Skeletal muscle tissue (tissue), 3 donors: ENCODE measurements at regions not wholly inside any gene's neighbourhood (a gene's known extent, or its start where the extent isn't known, plus 50 kb on each side); places are given as distances from the start of the nearest gene placed in this dataset.
A peak's percentile ranks its signal among the peaks of the same experiment; 100 is the strongest.

Experiments
- H3K27ac ChIP-seq: one replicate; pipeline ENCODE4 v1.7.0; 2013; ENCODE audit warnings: mild to moderate bottlenecking, low read depth, low read length, inconsistent platforms
- H3K27me3 ChIP-seq, 3 donors: one replicate each; pipeline ENCODE4 v1.7.0; 2013; ENCODE audit warnings: low read length in 3 of 3; ENCODE audit not compliant: control insufficient read depth in 3 of 3, insufficient read depth in 3 of 3
- H3K36me3 ChIP-seq, 3 donors: one replicate each; pipeline ENCODE4 v1.7.0; 2013; ENCODE audit warnings: low read length in 3 of 3; ENCODE audit not compliant: control insufficient read depth in 3 of 3, insufficient read depth in 3 of 3
- H3K4me1 ChIP-seq, 3 donors: one replicate each; pipeline ENCODE4 v1.7.0; 2013; ENCODE audit warnings: low read length in 3 of 3, mild to moderate bottlenecking in 3 of 3; ENCODE audit not compliant: control insufficient read depth in 3 of 3, insufficient read depth in 3 of 3
- H3K4me3 ChIP-seq, 3 donors: one replicate each; pipeline ENCODE4 v1.7.0; 2013; ENCODE audit warnings: low read length in 3 of 3
- H3K9ac ChIP-seq, 3 donors: one replicate each; pipeline ENCODE4 v1.7.0; 2013; ENCODE audit warnings: low read length in 3 of 3, mild to moderate bottlenecking in 3 of 3, moderate library complexity in 2 of 3, low read depth in 1 of 3
- H3K9me3 ChIP-seq, 3 donors: one replicate each; pipeline ENCODE4 v1.7.0; 2013; ENCODE audit warnings: low read length in 3 of 3; ENCODE audit not compliant: control insufficient read depth in 3 of 3
- donor health status: Osteomylitis.

DNA sequence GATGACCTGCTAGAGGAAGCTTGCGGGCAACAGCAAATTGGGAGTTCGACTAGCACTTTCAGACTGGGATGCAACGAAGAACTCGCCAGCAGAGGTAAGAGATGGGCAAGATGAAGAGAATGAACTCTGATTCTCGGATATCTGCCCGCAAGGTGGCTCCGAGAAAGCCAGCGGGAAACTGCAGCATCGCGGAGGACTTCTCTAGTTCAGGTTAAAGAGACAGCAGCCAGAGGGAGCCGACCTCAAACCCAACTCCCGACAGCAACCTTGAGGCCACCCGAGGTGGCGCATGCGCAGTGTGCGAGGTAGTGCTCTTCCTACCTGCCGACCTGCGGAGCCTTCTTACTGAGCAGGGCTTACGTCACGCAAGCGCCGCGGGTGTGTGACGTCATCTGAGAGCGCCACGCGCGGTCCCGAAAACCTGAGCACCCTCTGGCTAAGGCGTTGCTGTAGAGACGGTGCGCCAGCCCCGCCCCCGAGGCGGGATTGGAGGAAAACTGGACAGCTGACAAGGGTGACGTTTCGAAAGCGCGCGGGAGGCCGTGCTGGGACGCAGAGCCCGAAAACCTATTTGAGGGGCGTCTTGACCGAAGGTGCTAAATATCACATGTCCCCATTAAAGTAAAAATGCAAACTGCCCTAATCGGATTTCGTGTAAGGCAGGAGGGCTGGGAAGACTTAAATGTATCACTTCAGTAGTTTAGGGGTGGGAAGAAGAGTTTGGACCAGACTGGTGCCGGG, 110.5 kb upstream of the SLC25A33 start:
- no peaks in the 10 kb centered on the region for H3K9me3 ChIP-seq
- peaks cover 5 to 15% (median 13%) of the 10 kb centered on the region in 3 donors for H3K4me1 ChIP-seq
- no peaks in the 10 kb centered on the region for H3K27me3 ChIP-seq
- no peaks in the 10 kb centered on the region for H3K36me3 ChIP-seq
- H3K27ac ChIP-seq, result peak overlapping the region; percentile 72
- H3K9ac ChIP-seq, result peak overlapping the region; percentile 79 to 81 (median 79)
- H3K4me3 ChIP-seq, result peak overlapping the region; percentile 82 to 88 (median 86)

DNA sequence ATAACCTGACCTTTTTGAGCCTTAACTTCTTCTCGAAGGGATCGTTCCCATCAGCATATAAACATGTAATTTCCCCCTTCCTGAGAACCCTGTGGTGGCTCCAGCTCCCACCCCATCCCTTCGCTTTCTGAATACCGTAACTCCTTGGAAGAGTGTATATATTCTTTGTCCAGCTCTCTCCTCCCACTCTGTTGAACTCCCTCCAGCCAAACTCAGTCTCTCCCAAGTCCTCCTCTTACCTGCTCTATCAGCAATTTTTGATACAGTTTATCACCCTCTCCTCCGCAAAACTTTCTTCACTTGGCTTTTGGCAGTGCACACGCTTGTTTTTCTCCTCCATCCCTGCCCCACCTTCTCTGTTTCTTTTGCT, 109.9 kb upstream of the SLC25A33 start:
- peak overlapping the region; percentile 75 to 81 (median 79) for H3K9ac ChIP-seq
- H3K27ac ChIP-seq, result peak overlapping the region; percentile 72
- H3K27me3 ChIP-seq, result no peaks in the 10 kb centered on the region
- peak overlapping the region; percentile 82 to 88 (median 86) for H3K4me3 ChIP-seq
- H3K36me3 ChIP-seq, result no peaks in the 10 kb centered on the region
- H3K4me1 ChIP-seq, result peaks cover 5 to 15% (median 13%) of the 10 kb centered on the region in 3 donors
- no peaks in the 10 kb centered on the region for H3K9me3 ChIP-seq

- Histone ChIP-seq H3K27me3 (no peaks in the 10 kb centered on the region), H3K36me3 (no peaks in the 10 kb centered on the region), H3K27ac (no peak overlapping the region), H3K4me1 (peaks cover 24 to 39% (median 24%) of the 10 kb centered on the region in 3 donors), H3K4me3 (no peak overlapping the region), H3K9ac (no peak overlapping the region), H3K9me3 (no peaks in the 10 kb centered on the region)
These were observed 104.8 kb upstream of the SLC25A33 start for GRCh38 chr1:9434247-9435152.

DNA sequence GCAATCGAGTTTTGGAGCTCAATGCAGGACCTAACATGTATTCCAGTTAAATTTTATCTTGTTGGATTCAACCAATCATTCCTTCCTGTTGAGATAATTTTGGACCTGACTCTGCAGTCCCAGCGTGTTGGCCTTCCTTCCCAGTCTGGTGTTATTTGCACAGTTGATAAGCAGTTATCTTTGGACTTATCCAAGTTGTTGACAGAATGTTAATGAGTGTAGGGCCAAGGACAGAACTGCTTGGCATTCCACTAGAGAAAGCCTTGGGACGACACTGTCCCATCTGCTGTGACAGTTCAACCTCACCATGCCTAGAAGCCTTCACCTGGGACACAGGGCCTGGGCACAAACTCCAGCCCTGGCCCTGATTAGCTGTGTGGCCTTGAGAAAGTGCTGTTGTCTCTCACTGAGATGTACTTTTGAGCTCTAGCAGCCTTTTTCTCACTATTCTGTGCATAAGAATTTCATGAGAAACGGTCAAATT, 104.1 kb upstream of the SLC25A33 start:
- Histone ChIP-seq H3K9me3 (no peaks in the 10 kb centered on the region), H3K36me3 (no peaks in the 10 kb centered on the region), H3K27me3 (no peaks in the 10 kb centered on the region), H3K27ac (no peak overlapping the region), H3K9ac (no peak overlapping the region), H3K4me1 (peaks cover 19 to 41% (median 25%) of the 10 kb centered on the region in 3 donors), H3K4me3 (no peak overlapping the region)

DNA sequence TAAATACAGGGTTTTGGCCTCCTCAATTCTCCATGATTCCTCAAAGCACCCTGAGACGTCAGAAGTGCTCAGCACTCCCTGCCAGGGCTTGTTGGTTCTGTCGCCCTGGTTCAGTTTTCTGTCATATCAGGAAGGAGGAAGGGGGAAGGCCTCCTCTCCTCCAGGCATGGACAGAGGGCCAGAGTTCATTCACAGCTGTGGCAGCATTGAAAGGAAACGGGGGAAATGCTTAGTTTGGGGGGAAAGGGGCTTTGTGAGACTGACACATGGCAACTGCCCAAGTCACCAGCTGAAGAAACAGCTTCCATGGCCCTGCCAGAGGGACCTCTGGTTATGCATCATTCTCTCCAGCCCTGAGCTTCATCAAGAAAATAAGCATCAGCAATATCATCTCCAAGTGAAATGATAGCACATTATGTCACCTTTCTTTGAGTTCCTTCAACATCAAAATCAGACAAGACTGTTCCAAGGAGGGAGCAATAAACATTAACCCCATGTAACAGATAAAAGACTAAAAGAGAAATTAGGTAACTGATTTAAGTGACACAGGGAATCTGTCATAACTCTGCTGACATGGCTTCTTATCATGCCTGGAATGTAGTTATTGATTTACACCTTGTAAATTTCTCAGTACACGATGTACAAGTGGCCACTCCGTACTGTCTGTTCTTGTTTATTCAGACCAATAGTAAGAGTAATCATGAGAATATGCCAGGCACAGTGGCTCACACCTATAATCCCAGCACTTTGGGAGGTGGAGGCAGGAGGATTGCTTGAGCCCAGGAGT, 103.2 kb upstream of the SLC25A33 start:
- peaks cover 26 to 49% (median 32%) of the 10 kb centered on the region in 3 donors for H3K4me1 ChIP-seq
- H3K36me3 ChIP-seq, result no peaks in the 10 kb centered on the region
- no peak overlapping the region for H3K4me3 ChIP-seq
- no peak overlapping the region for H3K27ac ChIP-seq
- H3K27me3 ChIP-seq, result no peaks in the 10 kb centered on the region
- H3K9me3 ChIP-seq, result no peaks in the 10 kb centered on the region
- H3K9ac ChIP-seq, result no peak overlapping the region

DNA sequence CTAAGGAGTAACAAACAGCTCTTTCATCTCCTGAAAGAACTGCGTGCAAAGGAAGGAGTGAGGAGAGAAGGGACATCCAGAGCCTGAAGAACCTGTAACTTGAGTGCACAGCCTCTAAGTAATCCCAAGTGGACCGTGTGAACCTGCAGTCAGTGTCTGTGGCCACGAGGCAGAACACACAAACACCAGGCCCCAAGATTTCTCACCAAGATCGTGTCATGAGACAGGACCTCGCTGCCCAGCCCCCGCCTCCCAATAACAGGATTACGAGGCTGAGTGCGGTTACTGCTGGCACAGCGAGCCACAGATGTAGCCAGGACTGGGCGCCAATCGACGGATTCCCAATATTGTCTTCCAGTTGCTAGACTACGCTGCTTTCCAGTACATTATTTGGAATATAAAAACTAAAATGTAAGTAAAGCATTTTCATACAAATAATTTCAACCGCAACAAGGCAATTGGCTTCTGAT, 101.3 kb upstream of the SLC25A33 start:
- H3K27ac ChIP-seq, result peak overlapping the region; percentile 69
- H3K9me3 ChIP-seq, result no peaks in the 10 kb centered on the region
- no peak overlapping the region for H3K4me3 ChIP-seq
- H3K4me1 ChIP-seq, result peaks cover 45 to 69% (median 51%) of the 10 kb centered on the region in 3 donors
- H3K36me3 ChIP-seq, result no peaks in the 10 kb centered on the region
- H3K9ac ChIP-seq, result peak overlapping the region in 1 of 3 donors; percentile 7
- H3K27me3 ChIP-seq, result no peaks in the 10 kb centered on the region

DNA sequence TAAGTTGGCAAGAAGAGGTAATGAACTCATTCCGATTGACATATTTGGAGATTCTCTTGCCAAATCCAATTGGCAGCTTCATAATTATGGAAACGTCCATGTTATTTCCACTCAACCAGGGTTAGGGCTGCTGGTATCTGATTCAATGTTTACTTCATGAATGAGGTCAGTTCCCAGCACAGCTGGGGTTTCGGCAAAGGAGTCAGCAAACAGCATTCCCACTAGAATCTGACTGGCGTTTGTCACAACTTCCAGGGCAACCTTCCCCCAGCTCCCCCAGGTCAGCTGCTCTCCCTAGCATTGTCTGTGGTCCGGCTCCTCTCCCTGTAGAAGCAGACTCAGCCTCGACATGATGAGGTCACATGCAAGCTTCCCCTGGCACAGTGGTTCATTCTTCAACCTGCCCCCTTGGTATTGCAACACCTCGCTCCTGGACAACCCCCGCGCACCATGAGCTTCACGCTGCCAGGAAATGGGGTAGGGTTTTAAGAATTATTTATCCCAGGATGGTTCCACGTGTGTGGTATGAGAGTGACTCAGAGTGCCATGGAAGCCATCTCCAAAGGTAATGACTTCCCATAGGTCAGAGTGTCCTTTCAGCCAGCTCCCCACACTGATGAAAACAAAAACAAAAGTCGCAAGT, 100.7 kb upstream of the SLC25A33 start:
- H3K27ac ChIP-seq, result peak overlapping the region; percentile 69
- peak overlapping the region in 1 of 3 donors; percentile 18 for H3K4me3 ChIP-seq
- H3K9ac ChIP-seq, result no peak overlapping the region
- no peaks in the 10 kb centered on the region for H3K9me3 ChIP-seq
- no peaks in the 10 kb centered on the region for H3K27me3 ChIP-seq
- no peaks in the 10 kb centered on the region for H3K36me3 ChIP-seq
- H3K4me1 ChIP-seq, result peaks cover 46 to 71% (median 51%) of the 10 kb centered on the region in 3 donors

- Histone ChIP-seq H3K27ac (peak overlapping the region; percentile 69), H3K9me3 (no peaks in the 10 kb centered on the region), H3K4me3 (peak overlapping the region in 1 of 3 donors; percentile 18), H3K4me1 (peaks cover 46 to 78% (median 55%) of the 10 kb centered on the region in 3 donors), H3K9ac (no peak overlapping the region), H3K27me3 (no peaks in the 10 kb centered on the region), H3K36me3 (no peaks in the 10 kb centered on the region)
These were observed 100.0 kb upstream of the SLC25A33 start for GRCh38 chr1:9439074-9439761.

DNA sequence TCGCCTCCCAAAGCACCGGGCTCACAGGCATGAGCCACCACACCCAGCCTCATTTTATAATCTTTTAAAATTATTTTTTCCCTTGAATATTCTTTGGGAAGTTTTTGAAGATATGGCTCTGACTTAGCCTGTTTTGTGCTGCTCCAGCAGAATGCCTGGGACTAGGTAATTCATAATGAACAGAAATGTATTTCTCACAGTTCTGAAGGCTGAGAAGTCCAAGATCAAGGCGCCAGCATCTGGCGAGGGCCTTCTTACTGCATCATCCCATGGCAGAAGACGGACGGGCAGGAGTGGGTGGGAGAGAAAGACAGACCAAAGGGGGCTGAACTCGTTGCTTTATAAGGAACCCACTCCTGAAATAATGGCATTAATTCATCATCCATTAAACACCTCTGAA, 99.0 kb upstream of the SLC25A33 start:
- Histone ChIP-seq H3K9ac (no peak overlapping the region), H3K27ac (no peak overlapping the region), H3K36me3 (no peaks in the 10 kb centered on the region)

More for the DNA sequence above, 99.0 kb upstream of the SLC25A33 start:
- no peaks in the 10 kb centered on the region for H3K27me3 ChIP-seq
- peaks cover 44 to 75% (median 54%) of the 10 kb centered on the region in 3 donors for H3K4me1 ChIP-seq
- no peaks in the 10 kb centered on the region for H3K9me3 ChIP-seq
- no peak overlapping the region for H3K4me3 ChIP-seq
